Heart right ventricle (tissue), 16 donors: ENCODE measurements at regions not wholly inside any gene's neighbourhood (a gene's known extent, or its start where the extent isn't known, plus 50 kb on each side); places are given as distances from the start of the nearest gene placed in this dataset.

Source experiments
- ATAC-seq, 8 donors: fragments of 200-7000 bp; cut with Tn5 transposase; one replicate each; pipeline ENCODE4 v1.9.1; 2020; ENCODE audit warnings: mild to moderate bottlenecking in 8 of 8, moderate library complexity in 8 of 8, moderate number of reproducible peaks in 1 of 8
- DNase-seq, 2 donors: peaks; one replicate each; pipeline ENCODE4 v3.0.0-alpha.2; 2020
- H3K27ac ChIP-seq, 10 donors: fragments of 200-600 bp; sonication (generic) in 2 of 10; one replicate each; pipeline versions ENCODE4 v1.5.0 to v1.8.0; 2020 to 2022; ENCODE audit warnings: mild to moderate bottlenecking in 3 of 10
- H3K27me3 ChIP-seq, 7 donors: fragments of 200-600 bp; one replicate each; pipeline ENCODE4 v1.8.0; 2021 to 2022; ENCODE audit warnings: mild to moderate bottlenecking in 2 of 7
- H3K36me3 ChIP-seq, 9 donors: fragments of 200-600 bp; sonication (generic) in 1 of 9; one replicate each; pipeline versions ENCODE4 v1.5.0 to v1.8.0; 2020 to 2022; ENCODE audit warnings: mild to moderate bottlenecking in 2 of 9
- H3K4me1 ChIP-seq, 9 donors: fragments of 200-600 bp; sonication (generic) in 1 of 9; one replicate each; pipeline versions ENCODE4 v1.5.0 to v1.8.0; 2020 to 2022; ENCODE audit warnings: mild to moderate bottlenecking in 4 of 9
- H3K4me3 ChIP-seq, 10 donors: fragments of 200-600 bp; sonication (generic) in 2 of 10; one replicate each; pipeline versions ENCODE4 v1.5.0 to v1.8.0; 2020 to 2022; ENCODE audit warnings: mild to moderate bottlenecking in 7 of 10, moderate library complexity in 2 of 10
- H3K9me3 ChIP-seq, 11 donors: fragments of 200-600 bp in 10 of 11; sonication (generic) in 2 of 11; one replicate each; pipeline versions ENCODE4 v1.5.0 to v1.8.0; 2013 to 2022; ENCODE audit warnings: mild to moderate bottlenecking in 2 of 11, control low read depth in 1 of 11, moderate library complexity in 1 of 11
- CTCF ChIP-seq, 9 donors: fragments of 200-600 bp; sonication (generic) in 2 of 9; IDR thresholded peaks; one replicate each; pipeline versions ENCODE4 v1.5.0 to v1.8.0; 2021 to 2022; ENCODE audit warnings: antibody characterized with exemption in 9 of 9, mild to moderate bottlenecking in 5 of 9, moderate library complexity in 1 of 9
- WGBS, 2 donors: extraction: QIAGEN DNeasy Blood & Tissue Kit; methylation state at CpG; one replicate each; pipeline ENCODE4 v1.1.7; 2013; ENCODE audit warnings: inconsistent platforms in 1 of 2; 5-methylcytosine and 5-hydroxymethylcytosine counted together
- intact Hi-C, 10 donors: fragments of 100-400 bp; cut with DNase I; formaldehyde crosslinking; loops; one replicate each; pipeline versions ENCODE4 v1.11.1 to v1.14.2; 2022
- donor health status: Arrhythmogenic right ventricular cardiomyopathy.
- donor health status: ischemic (EF 13 %, LVEDD 7.1; RV severe dilation, severe dysfunction).
- donor health status: healthy with polysubstance abuse.
- donor health status: DM: no; HTN: yes; CAD: no.
- donor health status: DM: no; HTN: no; CAD: no.
- donor health status: ischemic (EF 25% LVEDD 6.9; RV normal size, moderate dysfunction).
- donor health status: ischemic (EF 25% LVEDD 5.7; RV mildly dilated, moderate dysfunction).
- donor health status: healthy.
- donor health status: DM: yes; HTN: yes; CAD: no.
- donor health status: Ischemic cardiomyopathy.
- donor health status: ischemic (EF 35%, LVEDD 5.7; RV mildly dilated, moderate dysfunction).
- donor health status: nonischemic (EF 11% LVEDD 7.7; RV severe dilation, severe dysfunction).
- donor health status: DM: yes; HTN: yes; CAD: no.
- donor health status: PGD.
- donor health status: ischemic (EF 29% LVEDD 5.4; RV normal size, mild dysfunction).
- donor health status: nonischemic (EF 23%, LVEDD 6.1; RV moderate dilation, normal function).

GRCh38 chr22:46061501-46062231 lies 84.7 kb upstream of the WNT7B start:
- intact Hi-C loops = no loop called here
- Histone ChIP-seq H3K36me3 (no peaks in the 10 kb centered on the region), H3K27ac (peak overlapping the region in 8 of 10 donors; percentile 29 to 100 (median 100)), H3K27me3 (no peaks in the 10 kb centered on the region), H3K4me1 (peaks cover 31 to 93% (median 91%) of the 10 kb centered on the region in 9 donors), H3K9me3 (no peaks in the 10 kb centered on the region), H3K4me3 (peak overlapping the region in 5 of 10 donors; percentile 7 to 35 (median 22))
- WGBS, 2 donors = 77% methylated on average over 75 to 79 of the region's 79 CpGs
- ATAC-seq (peak in 2 of 8 donors; percentile 6 to 20), DNase-seq (no peak)
- no peak for TF ChIP-seq CTCF (IDR thresholded peaks at IDR 0.05)

- Histone ChIP-seq H3K4me1 (peaks cover 30 to 93% (median 91%) of the 10 kb centered on the region in 9 donors), H3K27me3 (no peaks in the 10 kb centered on the region), H3K9me3 (no peaks in the 10 kb centered on the region), H3K36me3 (no peaks in the 10 kb centered on the region), H3K27ac (peak overlapping the region in 8 of 10 donors; percentile 29 to 100 (median 100)), H3K4me3 (peak overlapping the region in 2 of 10 donors; percentile 22 to 34)
- 80 to 90% methylated on average over 13 of the region's 13 CpGs for WGBS, 2 donors
- intact Hi-C loops = no loop called here
- no peak for ATAC-seq
- TF ChIP-seq CTCF (IDR thresholded peaks at IDR 0.05) = no peak
- no peak for DNase-seq
Measured at GRCh38 chr22:46062232-46062615, 85.3 kb upstream of the WNT7B start.

- Histone ChIP-seq H3K4me1 (peaks cover 27 to 93% (median 91%) of the 10 kb centered on the region in 9 donors), H3K27me3 (no peaks in the 10 kb centered on the region), H3K4me3 (peak overlapping the region in 2 of 10 donors; percentile 9 to 87), H3K36me3 (no peaks in the 10 kb centered on the region), H3K9me3 (no peaks in the 10 kb centered on the region), H3K27ac (peak overlapping the region; percentile 98 to 100 (median 100))
- TF ChIP-seq CTCF (IDR thresholded peaks at IDR 0.05) = no peak
- DNase-seq = no peak
- intact Hi-C loops = no loop called here
- peak in 1 of 8 donors; percentile 18 for ATAC-seq
- WGBS, 2 donors = 67 to 78% methylated on average over 15 of the region's 15 CpGs
Measured at GRCh38 chr22:46062971-46063631, 86.1 kb upstream of the WNT7B start.

- no peaks in the 10 kb centered on the region for H3K9me3 ChIP-seq
- no peak for DNase-seq
- intact Hi-C loops = no loop called here
- H3K27ac ChIP-seq = peak overlapping the region; percentile 98 to 100 (median 100)
- peak overlapping the region in 6 of 10 donors; percentile 3 to 92 (median 85) for H3K4me3 ChIP-seq
- no peak for ATAC-seq
- no peaks in the 10 kb centered on the region for H3K27me3 ChIP-seq
- TF ChIP-seq CTCF (IDR thresholded peaks at IDR 0.05) = no peak
- 54 to 56% methylated on average over 11 of the region's 11 CpGs for WGBS, 2 donors
- no peaks in the 10 kb centered on the region for H3K36me3 ChIP-seq
- peaks cover 25 to 93% (median 91%) of the 10 kb centered on the region in 9 donors for H3K4me1 ChIP-seq
Measured at GRCh38 chr22:46063846-46064227, 86.5 kb upstream of the PPARA start.
